NCI-H526 (cell line): ENCODE measurements at regions not wholly inside any gene's neighbourhood (a gene's known extent, or its start where the extent isn't known, plus 50 kb on each side); places are given as distances from the start of the nearest gene placed in this dataset.
A peak's percentile ranks its signal among the peaks of the same experiment; 100 is the strongest.
"Not testable (repeated sequence)": the region's sequence is repeated elsewhere in the genome, so short reads cannot be mapped to it uniquely, and the experiment has no call there.

Experiments
- DNase-seq, 2 experiments: peaks; one replicate each; lab custom pipeline; 2025; lab: John Stamatoyannopoulos, UW

GRCh38 chr2:220346919-220347318 lies 719.5 kb downstream of the SLC4A3 start:
- DNase-seq = no peak

GRCh38 chr2:220347626-220348025 lies 720.2 kb downstream of the SLC4A3 start:
- DNase-seq = no peak

DNA sequence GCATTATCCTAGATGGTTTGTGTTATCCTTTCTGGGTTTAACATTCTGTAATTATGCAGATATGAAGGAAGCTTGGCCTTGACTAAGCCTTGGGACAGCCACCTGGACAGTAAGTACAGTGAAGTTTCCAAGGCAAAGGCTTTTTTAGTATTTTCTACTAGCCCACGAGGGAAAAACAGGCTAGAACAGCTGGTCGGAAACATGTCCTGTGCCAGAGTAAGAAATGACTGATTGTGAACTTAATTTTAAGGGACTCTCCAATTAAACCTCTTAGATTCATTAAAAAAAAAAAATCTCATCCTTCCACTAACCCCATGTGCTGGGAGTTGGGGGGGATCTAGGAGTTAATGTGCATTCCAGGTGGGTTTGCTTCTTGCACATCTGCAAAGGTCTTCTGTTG lies 720.8 kb downstream of the SLC4A3 start:
- no peak for DNase-seq

- DNase-seq = no peak
These were observed 726.5 kb downstream of the SLC4A3 start for GRCh38 chr2:220353897-220354296.

DNA sequence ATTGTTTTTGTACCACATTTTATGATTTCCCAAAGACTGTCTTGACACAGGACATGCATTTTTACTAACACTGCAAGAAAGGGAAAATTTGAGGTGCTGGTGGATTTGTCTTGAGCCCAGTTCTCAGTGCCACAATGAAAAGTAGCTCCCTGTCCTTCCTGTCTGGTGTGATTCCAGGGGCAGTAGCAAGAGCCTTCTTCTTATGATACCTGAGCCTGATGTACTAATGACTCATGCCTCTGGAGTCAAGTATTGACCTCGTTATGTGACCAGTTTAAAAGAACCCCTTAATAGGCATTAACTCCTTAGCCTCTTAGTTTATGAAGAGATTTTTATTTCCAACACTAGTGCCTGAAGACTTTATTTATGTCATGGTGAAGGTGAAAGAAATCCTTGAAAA lies 728.6 kb downstream of the SLC4A3 start:
- DNase-seq = no peak

DNA sequence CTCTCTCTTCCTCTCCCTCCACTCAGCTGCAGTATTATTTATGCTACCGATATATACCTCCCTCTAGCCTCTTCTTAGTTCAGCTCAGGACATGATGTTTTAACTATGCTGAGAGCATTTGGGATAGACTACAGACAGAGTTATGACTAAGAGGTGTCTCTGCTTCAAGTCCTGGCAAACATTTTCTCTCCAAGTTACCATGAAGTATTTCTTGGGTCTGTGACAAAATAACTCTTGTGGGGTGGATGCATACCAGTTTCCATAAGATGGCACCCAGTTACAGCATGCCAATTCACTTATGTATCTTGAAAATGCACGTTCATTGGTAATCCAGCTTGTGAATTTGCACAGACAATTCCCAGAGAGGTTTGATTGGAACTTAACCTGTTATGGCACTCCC lies 737.6 kb downstream of the SLC4A3 start:
- no peak for DNase-seq

DNA sequence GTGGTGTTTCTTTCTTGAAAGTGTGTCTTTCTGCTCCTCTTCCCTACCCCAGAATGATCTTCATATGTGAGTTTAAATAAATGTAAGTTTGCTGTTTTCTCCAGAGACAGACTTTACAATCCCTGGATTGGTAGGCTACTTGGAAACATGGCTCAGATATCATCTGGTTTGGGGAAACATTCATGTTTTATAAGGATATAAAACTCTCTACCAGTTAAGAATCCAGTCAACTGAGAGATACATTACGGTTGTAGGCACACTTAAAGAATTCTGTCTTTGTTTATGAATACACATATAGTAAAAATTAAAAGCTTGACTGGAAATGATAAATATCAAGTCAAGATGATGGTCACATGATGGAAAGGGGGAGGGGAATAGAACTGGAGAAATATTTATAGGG lies 739.3 kb downstream of the SLC4A3 start:
- no peak for DNase-seq

DNA sequence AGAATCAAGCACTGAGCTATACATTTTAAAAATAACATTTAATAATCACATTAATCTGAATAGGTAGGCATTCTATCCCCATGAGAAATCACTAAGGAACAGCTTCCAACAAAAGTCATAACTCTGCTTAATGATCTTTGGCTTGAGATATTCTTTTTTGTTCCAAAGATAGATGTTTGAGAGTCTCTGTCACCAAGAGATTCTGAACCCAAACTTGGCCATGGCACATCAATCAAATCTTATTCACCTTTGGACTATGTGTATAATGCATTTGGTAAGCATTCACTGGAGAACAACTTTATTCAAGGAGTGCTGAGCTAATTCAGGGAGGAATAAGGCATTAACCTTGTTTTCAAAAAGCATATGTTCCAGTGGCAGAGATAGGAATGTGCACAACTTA lies 743.3 kb downstream of the SLC4A3 start:
- DNase-seq = no peak

GRCh38 chr2:220371211-220371610 lies 743.8 kb downstream of the SLC4A3 start:
- DNase-seq = no peak

DNA sequence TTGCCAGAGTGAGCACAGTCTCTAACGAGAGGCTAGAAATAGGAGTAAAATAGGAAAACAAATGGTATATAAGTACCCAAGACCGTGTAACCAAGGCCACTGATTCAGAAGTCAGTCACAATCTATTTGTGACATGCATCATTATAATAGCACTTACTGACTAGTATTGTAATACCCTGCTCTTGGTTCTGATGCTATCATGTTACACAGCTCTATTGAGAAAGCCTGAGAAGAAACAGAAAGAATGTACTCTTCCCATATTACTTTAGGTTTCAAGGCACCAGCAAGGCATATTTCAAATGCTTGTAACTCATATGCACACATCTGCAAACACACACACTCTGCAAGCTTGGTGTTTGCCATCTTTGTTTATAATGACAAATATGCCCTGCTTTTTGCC lies 746.4 kb downstream of the SLC4A3 start:
- peak in 1 of 2 experiments; percentile 6 for DNase-seq

DNA sequence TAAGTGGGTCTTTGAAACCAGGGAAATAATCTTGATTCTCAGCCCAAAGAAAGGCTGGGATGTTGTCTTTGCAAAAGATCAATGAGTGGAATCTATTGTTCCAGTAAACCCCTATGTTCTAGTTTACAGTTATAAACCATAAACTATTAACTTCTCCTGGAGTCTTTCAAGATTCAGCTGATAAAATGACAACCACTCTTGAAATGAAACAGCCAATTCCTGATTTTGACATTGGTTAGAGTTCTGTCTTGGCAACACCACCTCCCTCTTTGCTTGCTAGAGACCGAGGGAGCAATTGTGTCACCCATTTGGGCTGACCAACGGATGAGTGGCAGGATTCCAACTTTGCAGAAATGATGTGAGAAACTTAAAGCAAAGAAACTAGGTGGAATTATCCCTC lies 746.9 kb downstream of the SLC4A3 start:
- DNase-seq = no peak

DNA sequence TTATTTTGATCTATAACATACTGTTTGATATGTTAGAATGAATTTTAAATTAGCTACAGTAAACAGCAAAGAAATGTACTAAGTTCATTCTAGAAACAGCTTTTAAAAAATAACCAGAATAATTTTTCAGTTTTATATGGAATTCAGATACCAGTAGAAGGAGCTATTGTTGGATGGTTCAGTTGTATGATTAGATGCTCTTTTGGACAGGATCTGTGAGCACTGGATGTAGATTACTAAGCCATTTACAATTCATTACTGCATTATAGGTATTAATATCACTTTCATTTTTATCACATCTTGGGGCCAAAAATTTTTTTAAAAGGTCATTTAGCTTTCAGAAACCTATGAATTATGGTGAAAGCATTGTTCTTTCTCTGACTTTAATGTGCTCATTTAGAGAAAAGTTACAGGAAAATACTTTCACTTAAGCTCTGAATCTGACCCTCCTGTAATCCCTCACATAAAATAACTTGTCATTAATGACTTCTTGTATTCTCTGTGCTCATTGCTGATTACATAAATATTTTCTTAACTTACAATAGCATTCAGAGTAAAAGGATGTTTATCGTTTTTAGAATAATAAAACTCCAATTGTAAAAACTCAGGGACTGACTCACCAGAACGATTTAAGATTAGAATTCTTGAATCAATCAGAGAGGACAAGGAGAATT lies 750.2 kb downstream of the SLC4A3 start:
- DNase-seq = no peak

DNA sequence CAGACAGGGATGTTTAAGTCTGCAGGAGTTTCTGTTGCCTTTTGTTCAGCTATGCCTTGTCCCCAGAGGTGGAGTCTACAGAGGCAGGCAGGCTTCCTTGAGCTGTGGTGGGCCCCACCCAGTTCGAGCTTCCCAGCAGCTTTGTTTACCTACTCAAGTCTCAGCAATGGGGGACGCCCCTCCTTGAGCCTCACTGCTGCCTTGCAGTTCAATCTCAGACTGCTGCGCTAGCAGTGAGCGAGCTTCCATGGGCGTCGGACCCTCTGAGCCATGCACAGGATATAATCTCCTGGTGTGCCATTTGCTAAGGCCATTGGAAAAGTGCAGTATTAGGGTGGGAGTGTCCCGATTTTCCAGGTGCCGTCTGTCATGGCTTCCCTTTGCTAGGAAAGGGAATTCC lies 760.3 kb downstream of the SLC4A3 start:
- not testable (repeated sequence) for DNase-seq

- peak; percentile 61 to 67 for DNase-seq
These were observed 766.3 kb downstream of the SLC4A3 start for GRCh38 chr2:220393711-220394110.

DNA sequence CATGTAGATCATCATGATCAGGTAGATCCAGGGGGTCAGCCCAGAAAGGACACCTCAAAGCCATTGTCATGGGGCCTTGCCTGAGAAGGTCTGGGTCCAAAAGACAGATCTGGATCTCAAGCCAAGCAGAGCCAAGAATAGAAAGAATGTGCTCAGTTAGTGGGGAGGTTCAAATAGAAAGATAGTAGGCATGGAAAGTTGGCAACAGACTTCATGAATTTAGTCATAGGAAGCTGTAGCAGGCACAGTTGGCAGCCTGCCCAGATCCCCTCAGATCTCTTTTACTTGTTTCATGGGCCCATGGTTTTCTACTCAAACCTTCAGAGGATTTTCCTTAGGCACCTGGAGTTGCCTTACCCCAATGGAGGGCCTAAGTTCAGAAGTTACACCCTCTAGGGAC lies 767.0 kb downstream of the SLC4A3 start:
- DNase-seq = peak; percentile 31 to 44

GRCh38 chr2:220396287-220396686 lies 768.9 kb downstream of the SLC4A3 start:
- DNase-seq = no peak

DNA sequence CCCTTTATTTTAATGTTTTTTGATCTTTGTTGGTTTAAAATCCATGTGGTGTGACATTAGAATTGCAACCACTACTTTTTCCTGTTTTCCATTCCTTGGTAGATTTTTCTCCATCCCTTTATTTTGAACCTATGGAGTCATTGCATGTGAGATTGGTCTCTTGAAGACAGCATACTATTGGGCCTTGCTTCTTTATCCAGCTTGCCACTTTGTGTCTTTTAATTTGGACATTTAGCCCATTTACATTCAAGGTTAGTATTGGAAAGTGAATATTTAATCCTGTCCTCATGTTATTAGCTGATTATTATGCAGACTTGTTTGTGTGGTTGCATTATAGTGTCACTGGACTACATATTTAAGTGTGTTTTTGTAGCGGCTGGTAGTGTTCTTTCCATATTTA lies 782.9 kb downstream of the SLC4A3 start:
- DNase-seq = no peak

GRCh38 chr2:220417503-220417902 lies 790.1 kb downstream of the SLC4A3 start:
- DNase-seq = no peak

DNA sequence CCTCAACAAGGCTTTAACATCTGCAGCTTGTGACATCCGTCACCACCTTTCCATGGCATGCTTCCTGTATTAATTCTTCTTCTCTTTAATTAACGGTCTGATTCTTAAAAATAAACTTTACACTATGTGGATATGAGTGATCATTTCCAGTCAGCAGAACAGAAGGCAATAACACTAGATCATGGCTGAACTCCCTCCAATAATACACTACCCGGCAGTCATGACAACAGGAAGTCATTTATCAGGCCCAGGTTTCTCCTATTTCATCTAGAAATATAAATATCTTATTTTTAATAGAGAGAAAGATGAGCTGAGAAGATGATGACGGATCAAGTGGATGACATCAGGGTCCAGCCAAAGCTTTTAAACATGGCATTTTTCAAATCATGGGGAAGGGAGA lies 792.2 kb downstream of the SLC4A3 start:
- no peak for DNase-seq

GRCh38 chr2:220420820-220421219 lies 793.4 kb downstream of the SLC4A3 start:
- DNase-seq = peak; percentile 93 to 97

DNA sequence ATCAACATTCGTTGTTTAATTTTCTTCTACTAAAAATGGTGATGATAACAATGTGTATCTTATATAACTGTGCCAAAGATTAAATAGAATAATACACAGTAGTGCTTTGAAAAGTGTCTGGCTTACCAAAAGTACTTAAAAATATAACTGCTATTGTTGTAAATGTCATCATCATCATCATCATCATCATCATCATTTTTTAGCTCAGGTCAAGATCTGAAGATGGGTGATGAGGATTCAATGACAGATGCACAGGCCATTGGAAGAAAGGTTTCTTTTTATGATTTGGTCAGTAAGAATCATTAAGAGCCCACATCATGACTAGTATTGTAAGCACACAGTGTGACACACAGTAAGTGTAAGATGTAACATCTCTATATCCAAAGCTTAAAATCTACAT lies 795.2 kb downstream of the SLC4A3 start:
- DNase-seq = no peak

- no peak for DNase-seq
These were observed 797.1 kb downstream of the SLC4A3 start for GRCh38 chr2:220424561-220424960.

DNA sequence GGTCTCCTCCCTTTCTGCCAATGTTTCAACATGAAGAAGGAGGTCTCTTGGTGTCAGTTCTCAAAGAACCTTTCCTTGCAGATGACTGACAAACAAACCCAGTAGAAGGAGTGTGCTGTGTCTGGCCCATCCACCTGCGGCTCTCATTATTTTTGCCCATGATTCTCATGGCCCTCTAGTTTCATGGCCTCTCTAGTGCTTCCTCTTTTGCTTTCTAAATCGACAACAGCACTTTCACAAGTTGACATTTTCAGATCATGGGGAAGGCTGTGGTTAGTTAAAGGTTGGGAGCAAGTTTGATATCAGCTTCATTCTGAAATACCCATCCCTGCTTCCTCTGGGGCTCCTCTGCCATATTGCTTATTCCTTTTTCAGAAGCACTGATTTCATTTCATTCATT lies 805.2 kb downstream of the SLC4A3 start:
- no peak for DNase-seq

DNA sequence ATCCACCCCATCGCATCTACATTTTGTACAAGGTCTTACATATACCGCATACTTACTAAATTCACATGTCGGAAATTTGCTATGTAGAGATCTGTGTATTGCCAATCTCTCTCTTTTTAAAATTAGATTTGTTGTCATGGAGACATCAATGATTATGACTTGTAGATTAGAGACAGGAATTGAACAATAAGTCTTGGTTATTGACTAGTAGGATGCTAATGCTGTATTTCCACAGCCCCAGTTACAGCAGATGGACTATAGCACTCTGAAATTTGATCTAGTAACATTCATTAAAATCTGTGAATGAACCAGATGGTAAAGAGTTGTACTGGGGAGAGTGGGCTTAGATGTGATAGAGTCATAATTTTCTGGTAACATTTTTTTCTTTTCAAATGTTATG lies 805.7 kb downstream of the SLC4A3 start:
- peak in 1 of 2 experiments; percentile 17 for DNase-seq

GRCh38 chr2:220434385-220434784 lies 807.0 kb downstream of the SLC4A3 start:
- no peak for DNase-seq
